BE2C (cell line): ENCODE measurements at regions not wholly inside any gene's neighbourhood (a gene's known extent, or its start where the extent isn't known, plus 50 kb on each side); places are given as distances from the start of the nearest gene placed in this dataset.

Experiments
- DNase-seq: peaks from one replicate; pipeline ENCODE4 v3.0.0-alpha.2; 2020
- H3K27me3 ChIP-seq: fragments of 250-450 bp; sonication (Bioruptor Pico); 2 replicates; pipeline ENCODE4 v1.5.1; 2020; ENCODE audit warnings: mild to moderate bottlenecking
- H3K36me3 ChIP-seq: fragments of 250-450 bp; sonication (Bioruptor Pico); 2 replicates; pipeline ENCODE4 v1.5.1; 2020; ENCODE audit warnings: mild to moderate bottlenecking
- H3K4me1 ChIP-seq: fragments of 250-450 bp; sonication (Bioruptor Pico); 2 replicates; pipeline ENCODE4 v1.5.1; 2020
- H3K4me3 ChIP-seq: 2 replicates; pipeline ENCODE4 v1.5.1; 2011; ENCODE audit warnings: low read depth, low read length
- H3K9me3 ChIP-seq: fragments of 250-450 bp; sonication (Bioruptor Pico); 2 replicates; pipeline ENCODE4 v1.5.1; 2020
- TF ChIP-seq, protein P1 (sequence below): IDR thresholded peaks from 2 replicates; pipeline ENCODE4 v1.5.1; 2012; ENCODE audit warnings: mild to moderate bottlenecking, low read depth, low read length

DNA sequence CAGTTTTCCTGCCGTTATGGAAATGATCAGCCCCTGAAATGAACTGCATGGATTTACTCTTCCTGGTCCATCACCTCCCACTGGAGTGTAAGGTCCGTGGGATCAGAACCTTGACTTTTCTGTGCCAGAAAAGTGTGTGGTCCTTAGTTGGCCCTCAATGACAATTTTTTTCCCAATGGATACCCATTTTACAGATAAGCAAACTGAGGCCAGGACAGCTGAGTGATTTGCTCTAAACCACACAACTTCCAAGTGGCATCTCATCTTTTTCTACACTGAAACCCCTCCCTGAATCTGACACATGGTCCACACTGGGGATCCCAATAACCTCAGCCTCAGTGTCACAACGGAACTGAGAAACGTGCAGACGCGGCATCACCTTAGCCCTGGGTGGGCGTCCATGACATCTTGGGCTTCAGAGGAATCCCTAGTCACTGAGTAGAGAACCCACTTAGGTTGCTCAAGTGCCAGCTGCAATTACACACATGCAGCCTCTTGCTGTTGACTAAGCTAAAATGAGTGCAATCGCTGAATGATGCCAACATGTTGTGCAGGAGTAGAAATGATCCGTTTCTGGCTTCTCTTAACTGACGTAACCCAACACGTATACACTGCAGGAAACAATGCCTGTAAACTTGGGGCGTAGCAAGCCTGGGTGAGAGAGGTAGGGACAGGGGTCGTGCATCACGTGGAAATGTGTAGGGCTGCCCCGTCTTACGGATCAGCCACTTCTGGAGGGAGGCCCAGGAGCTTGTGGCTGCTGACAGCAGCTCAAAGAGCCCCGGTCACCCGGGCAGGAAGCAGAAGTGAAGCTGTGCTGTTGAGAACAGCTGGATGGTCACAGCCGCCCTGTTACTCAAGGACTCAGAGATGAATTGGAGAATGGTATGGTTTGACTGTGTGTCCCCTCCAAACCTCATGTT is 136.3 kb downstream of the SHANK2 start:
- DNase-seq = no peak
- Histone ChIP-seq H3K4me1 (no peaks in the 10 kb centered on the region), H3K36me3 (no peaks in the 10 kb centered on the region), H3K27me3 (peaks cover 29% of the 10 kb centered on the region), H3K4me3 (no peak overlapping the region), H3K9me3 (no peaks in the 10 kb centered on the region)
- TF ChIP-seq, protein P1, sequence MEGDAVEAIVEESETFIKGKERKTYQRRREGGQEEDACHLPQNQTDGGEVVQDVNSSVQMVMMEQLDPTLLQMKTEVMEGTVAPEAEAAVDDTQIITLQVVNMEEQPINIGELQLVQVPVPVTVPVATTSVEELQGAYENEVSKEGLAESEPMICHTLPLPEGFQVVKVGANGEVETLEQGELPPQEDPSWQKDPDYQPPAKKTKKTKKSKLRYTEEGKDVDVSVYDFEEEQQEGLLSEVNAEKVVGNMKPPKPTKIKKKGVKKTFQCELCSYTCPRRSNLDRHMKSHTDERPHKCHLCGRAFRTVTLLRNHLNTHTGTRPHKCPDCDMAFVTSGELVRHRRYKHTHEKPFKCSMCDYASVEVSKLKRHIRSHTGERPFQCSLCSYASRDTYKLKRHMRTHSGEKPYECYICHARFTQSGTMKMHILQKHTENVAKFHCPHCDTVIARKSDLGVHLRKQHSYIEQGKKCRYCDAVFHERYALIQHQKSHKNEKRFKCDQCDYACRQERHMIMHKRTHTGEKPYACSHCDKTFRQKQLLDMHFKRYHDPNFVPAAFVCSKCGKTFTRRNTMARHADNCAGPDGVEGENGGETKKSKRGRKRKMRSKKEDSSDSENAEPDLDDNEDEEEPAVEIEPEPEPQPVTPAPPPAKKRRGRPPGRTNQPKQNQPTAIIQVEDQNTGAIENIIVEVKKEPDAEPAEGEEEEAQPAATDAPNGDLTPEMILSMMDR = no peak

DNA sequence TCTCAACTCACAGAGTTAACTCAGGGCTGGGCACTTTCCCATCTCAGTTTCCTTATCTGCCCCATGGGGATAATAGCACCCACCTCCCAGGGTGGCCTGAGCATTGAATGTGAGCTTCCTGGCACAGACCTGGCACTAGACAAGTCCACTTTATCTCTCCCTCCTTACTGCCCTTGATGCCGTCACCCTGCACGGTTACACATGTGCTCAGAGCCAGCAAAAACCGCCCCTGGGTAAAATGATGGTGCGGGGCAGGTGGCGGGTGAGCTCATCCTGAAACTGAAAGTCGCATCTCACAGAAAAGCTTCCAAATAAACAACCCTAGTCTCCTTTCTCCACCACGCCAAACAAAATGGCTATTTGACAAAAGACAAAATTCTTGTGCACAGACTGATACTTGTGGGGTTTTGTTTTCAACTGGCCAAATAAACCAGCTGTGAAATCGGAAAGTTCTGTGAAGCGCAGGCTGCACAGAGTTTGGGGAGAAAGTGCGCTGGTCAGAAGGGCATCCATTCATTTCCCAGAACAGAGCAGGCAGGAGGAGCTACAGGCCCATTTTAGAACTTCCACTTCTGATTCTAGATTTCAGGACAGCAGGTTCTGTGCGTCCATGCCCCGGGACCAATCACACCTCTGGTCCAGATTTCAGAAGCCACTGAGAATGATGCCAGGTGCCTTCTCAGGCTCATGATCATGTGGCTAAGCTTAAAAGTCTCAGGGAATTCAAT is 138.1 kb downstream of the SHANK2 start:
- Histone ChIP-seq H3K36me3 (no peaks in the 10 kb centered on the region), H3K9me3 (no peaks in the 10 kb centered on the region), H3K4me3 (no peak overlapping the region), H3K4me1 (no peaks in the 10 kb centered on the region), H3K27me3 (peaks cover 29% of the 10 kb centered on the region)
- TF ChIP-seq, protein P1 = no peak
- DNase-seq = no peak

DNA sequence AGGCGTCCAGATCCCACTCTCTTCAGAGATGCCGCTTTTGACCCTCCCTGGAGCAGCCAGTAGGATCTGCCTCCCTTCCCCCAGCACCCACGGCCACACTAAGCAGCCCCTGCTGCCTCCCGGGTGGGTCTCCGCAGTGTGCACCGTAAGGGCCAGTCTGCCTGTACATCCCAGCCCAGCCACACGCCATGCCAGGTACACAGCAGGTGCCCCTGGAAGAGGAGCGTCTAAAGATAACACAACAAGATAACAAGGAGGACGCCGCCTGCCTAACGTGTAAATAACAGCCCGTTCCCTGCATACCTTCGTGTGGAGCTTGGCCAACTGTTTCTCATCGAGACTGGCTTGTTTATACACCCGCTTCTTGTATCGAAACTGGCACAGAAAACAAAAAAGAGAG is 139.4 kb downstream of the SHANK2 start:
- Histone ChIP-seq H3K4me1 (no peaks in the 10 kb centered on the region), H3K4me3 (no peak overlapping the region), H3K36me3 (no peaks in the 10 kb centered on the region), H3K9me3 (no peaks in the 10 kb centered on the region), H3K27me3 (peaks cover 29% of the 10 kb centered on the region)
- no peak for DNase-seq
- TF ChIP-seq, protein P1 = no peak

DNA sequence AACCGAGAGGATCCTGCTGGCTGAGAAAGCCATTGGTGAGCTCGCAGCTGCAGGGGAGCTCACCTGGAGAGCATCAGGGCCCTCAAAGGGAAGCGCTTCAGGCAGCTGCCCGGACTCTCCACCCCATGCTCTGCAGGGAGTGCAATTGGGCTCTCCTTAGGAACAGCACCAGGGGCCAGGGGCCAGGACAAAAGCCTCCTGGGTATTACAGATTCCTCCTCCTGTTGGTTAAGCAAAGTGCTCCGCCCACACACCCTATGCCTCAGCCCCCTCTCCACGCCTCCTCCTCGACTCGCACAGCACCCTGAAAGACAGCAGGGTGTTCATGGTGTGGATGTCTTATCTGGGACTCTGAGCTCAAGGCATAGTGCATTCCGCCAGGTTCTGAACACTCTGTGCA is 139.9 kb downstream of the SHANK2 start:
- H3K4me3 ChIP-seq = no peak overlapping the region

DNA sequence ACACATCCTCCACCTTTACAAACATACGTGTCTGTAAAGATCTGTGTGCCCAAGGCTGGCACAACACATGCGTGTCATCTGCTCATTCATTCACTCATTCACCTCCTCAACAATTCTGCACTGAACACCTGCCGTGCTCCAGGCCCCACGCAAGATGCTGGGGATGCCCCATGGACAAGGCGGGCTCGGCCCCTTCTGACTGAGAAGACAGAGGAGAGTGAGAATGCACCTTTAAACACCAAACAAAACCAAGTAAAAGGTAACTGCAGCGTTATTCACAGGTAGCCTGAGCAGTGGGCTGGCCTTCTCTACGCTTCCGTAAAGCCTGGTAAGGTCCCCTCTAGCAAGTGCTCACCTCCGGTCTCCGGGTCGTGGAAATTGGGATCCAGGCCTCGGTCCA is 142.8 kb downstream of the SHANK2 start:
- Histone ChIP-seq H3K9me3 (no peaks in the 10 kb centered on the region), H3K4me1 (no peaks in the 10 kb centered on the region), H3K27me3 (peaks cover 33% of the 10 kb centered on the region), H3K36me3 (no peaks in the 10 kb centered on the region), H3K4me3 (no peak overlapping the region)
- TF ChIP-seq, protein P1 = no peak
- DNase-seq = no peak

More for the DNA sequence above, 139.9 kb downstream of the SHANK2 start:
- Histone ChIP-seq H3K36me3 (no peaks in the 10 kb centered on the region), H3K27me3 (peaks cover 29% of the 10 kb centered on the region), H3K4me1 (no peaks in the 10 kb centered on the region), H3K9me3 (no peaks in the 10 kb centered on the region)
- TF ChIP-seq, protein P1 = no peak
- DNase-seq = no peak

DNA sequence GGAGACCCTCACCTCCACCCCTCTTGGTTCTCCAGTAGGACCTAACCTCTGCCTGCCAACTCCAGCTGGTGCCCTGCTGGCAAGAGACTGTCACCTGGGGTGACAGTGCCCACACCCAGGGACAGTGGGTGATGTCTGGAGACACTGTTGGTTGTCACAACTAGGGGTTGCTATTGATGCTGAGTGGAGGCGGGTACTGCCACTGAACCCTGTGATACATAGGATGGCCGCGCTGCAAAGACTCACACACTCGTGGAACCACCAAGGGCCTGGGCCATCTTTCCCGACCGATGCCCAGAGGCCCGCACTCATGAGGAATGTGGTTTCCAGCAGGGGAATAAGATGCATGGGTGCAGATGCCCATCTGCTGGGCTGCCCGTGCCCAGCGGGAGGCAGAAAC is 143.2 kb downstream of the SHANK2 start:
- no peaks in the 10 kb centered on the region for H3K9me3 ChIP-seq
- H3K36me3 ChIP-seq = no peaks in the 10 kb centered on the region
- peaks cover 31% of the 10 kb centered on the region for H3K27me3 ChIP-seq
- H3K4me1 ChIP-seq = no peaks in the 10 kb centered on the region
- no peak for DNase-seq
- no peak overlapping the region for H3K4me3 ChIP-seq
- TF ChIP-seq, protein P1 = no peak
